ENCODE measurements at regions not wholly inside any gene's neighbourhood (a gene's known extent, or its start where the extent isn't known, plus 50 kb on each side); places are given as distances from the start of the nearest gene placed in this dataset.

GRCh38 chr10:6364283-6364682 lies 161.6 kb downstream of the PFKFB3 start (continued):
- TF ChIP-seq STAT5A (IDR thresholded peaks at IDR 0.05; ENCODE audit: borderline replicate concordance, low read length) (no peak), CBX8 (IDR thresholded peaks at IDR 0.05; ENCODE audit: borderline replicate concordance, extremely low read depth, low read depth, low read length, poor library complexity, severe bottlenecking) (no peak), ZNF408 (CRISPR knock-in tag; IDR thresholded peaks at IDR 0.05; ENCODE audit: low read depth) (no peak), ZBTB5 (IDR thresholded peaks at IDR 0.05) (no peak)

GRCh38 chr10:6364893-6365292 lies 162.2 kb downstream of the PFKFB3 start:
- no peaks in the 10 kb centered on the region for H3K9me1 ChIP-seq (ENCODE audit: control insufficient read depth, insufficient read depth, low read length)
- TF ChIP-seq CEBPG (CRISPR knock-in tag; IDR thresholded peaks at IDR 0.05) (no peak), CEBPG (tag; conservative IDR thresholded peaks at IDR 0.05 in 1 of 2, IDR thresholded peaks at IDR 0.05 in 1 of 2) (no peak)
- peaks cover 4 to 6% of the 10 kb centered on the region in 2 experiments; a peak in 3 of 5 replicates for H3K27me3 ChIP-seq (ENCODE audit: control insufficient read depth in 2 of 2, insufficient read depth in 2 of 2, low read length in 2 of 2)
- POLR2A ChIA-PET: no interaction called here
- H3K9ac ChIP-seq (ENCODE audit: insufficient read depth in 1 of 2, low read depth in 2 of 2, low read length in 2 of 2): no peak overlapping the region
- intact Hi-C loops (cut with micrococcal nuclease): no loop called here
- no peaks in the 10 kb centered on the region for H4K20me1 ChIP-seq (replicated peaks; ENCODE audit: control insufficient read depth, insufficient read depth, low read length)
- DNase-seq (ENCODE audit: extremely low read depth in 1 of 4, low spot score in 3 of 4) (no peak), FAIRE-seq (no peak), ATAC-seq (no peak)
- H2AFZ ChIP-seq (ENCODE audit: low read depth, low read length): no peak overlapping the region
- no peak overlapping the region for H3K4me3 ChIP-seq
- no peaks in the 10 kb centered on the region for H3K9me3 ChIP-seq (replicated peaks; ENCODE audit: control insufficient read depth, insufficient read depth, low read depth, low read length)
- no peaks in the 10 kb centered on the region for H3K36me3 ChIP-seq (ENCODE audit: control insufficient read depth, insufficient read depth, low read length)
- no peaks in the 10 kb centered on the region for H3K79me2 ChIP-seq (ENCODE audit: control insufficient read depth, insufficient read depth, low read length)
- H3K4me1 ChIP-seq (replicated peaks in 1 of 2; ENCODE audit: control insufficient read depth in 2 of 2, insufficient read depth in 2 of 2, low read length in 2 of 2): no peaks in the 10 kb centered on the region
- no peak overlapping the region for H3K4me2 ChIP-seq (ENCODE audit: insufficient read depth, low read length)
- WGBS (ENCODE audit: insufficient coverage, low coverage, missing lambda C conversion rate): 6% methylated on average over 3 of the region's 3 CpGs
- CTCF ChIA-PET (ENCODE audit: low intra/inter-chr PET ratio): no interaction called here
- in situ Hi-C loops (cut with MboI): no loop called here
- no TSS peak for BruUV-seq (replicated peaks)
- H3K27ac ChIP-seq (ENCODE audit: extremely low read depth, low read depth, low read length): no peak overlapping the region
